ENCODE measurements at regions not wholly inside any gene's neighbourhood (a gene's known extent, or its start where the extent isn't known, plus 50 kb on each side); places are given as distances from the start of the nearest gene placed in this dataset.

DNA sequence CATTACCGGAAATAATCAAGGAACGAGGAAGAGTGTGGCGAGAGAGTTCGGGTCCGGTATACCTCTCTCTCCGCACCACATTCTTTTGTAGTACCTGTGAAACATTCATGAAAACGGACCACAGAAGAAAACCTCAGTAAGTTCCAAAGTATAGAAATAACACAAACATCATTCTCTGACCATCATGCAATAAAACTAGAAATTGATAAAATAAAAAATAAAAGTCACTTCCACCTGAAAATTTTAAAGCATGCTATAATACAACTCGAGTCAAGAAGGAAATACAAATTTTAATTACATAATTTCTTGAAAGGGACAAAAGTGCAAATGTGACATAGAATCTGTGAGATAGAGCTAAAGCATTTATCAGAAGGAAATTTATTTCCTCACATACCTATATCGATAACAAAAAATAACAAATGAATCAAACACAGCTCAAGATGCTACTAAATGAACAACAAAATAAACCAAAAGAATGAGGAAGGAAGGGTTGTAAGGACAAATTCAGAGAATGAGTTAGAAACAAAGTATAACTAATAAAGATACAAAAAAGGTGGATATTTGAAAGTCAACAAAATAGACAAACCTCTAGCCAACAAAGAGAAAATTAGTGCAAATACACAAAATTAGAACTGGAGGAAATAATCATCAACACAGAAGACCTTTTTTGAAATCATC is 84.2 kb downstream of the TRIM27 start:
- TF ChIP-seq, protein P1, sequence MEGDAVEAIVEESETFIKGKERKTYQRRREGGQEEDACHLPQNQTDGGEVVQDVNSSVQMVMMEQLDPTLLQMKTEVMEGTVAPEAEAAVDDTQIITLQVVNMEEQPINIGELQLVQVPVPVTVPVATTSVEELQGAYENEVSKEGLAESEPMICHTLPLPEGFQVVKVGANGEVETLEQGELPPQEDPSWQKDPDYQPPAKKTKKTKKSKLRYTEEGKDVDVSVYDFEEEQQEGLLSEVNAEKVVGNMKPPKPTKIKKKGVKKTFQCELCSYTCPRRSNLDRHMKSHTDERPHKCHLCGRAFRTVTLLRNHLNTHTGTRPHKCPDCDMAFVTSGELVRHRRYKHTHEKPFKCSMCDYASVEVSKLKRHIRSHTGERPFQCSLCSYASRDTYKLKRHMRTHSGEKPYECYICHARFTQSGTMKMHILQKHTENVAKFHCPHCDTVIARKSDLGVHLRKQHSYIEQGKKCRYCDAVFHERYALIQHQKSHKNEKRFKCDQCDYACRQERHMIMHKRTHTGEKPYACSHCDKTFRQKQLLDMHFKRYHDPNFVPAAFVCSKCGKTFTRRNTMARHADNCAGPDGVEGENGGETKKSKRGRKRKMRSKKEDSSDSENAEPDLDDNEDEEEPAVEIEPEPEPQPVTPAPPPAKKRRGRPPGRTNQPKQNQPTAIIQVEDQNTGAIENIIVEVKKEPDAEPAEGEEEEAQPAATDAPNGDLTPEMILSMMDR (conservative IDR thresholded peaks at IDR 0.05; ENCODE audit: low read depth, low read length), result no peak
- TF ChIP-seq EZH2 (IDR thresholded peaks at IDR 0.05; ENCODE audit: borderline replicate concordance, low read depth, low read length, poor library complexity, severe bottlenecking), result no peak
